Right lobe of liver (tissue), 4 donors: ENCODE measurements at regions not wholly inside any gene's neighbourhood (a gene's known extent, or its start where the extent isn't known, plus 50 kb on each side); places are given as distances from the start of the nearest gene placed in this dataset.

Experiments used
- CTCF ChIP-seq, 4 donors: fragments of 200-600 bp in 3 of 4; fragments of 450-650 bp in 1 of 4; IDR thresholded peaks; one replicate each; pipeline versions ENCODE4 v1.5.1 to v1.8.0; 2016 to 2022; ENCODE audit warnings: antibody characterized with exemption in 4 of 4, mild to moderate bottlenecking in 2 of 4
- POLR2A ChIP-seq: fragments of 450-650 bp; IDR thresholded peaks from one replicate; pipeline ENCODE4 v1.6.1; 2017; ENCODE audit warnings: antibody characterized with exemption, mild to moderate bottlenecking
- donor health status: DM: no; HTN: no; CAD: no.
- donor health status: DM: no; HTN: no; CAD: no.
- donor health status: DM: no; HTN: yes; CAD: no.

DNA sequence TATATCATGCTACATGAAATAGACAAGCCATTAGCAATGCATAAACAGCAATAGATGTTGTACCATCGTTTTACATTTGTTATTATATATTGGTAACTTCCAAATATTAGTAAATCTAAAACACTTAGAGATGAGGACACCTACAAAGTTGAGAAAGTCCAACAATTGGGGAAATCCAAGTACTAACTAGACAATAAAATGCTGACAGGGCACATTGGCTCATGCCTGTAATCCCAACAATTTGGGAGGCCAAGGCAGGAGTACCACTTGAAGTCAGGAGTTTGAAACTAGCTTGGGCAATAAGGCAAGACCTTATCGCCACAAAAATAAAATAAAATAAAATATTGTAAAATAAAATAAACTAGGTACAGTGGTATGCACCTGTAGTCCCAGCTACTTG, 1023.1 kb downstream of the SUCLG1 start:
- no peak for TF ChIP-seq POLR2A
- no peak for TF ChIP-seq CTCF (IDR thresholded peaks at IDR 0.05)
